H9 (cell line): ENCODE measurements at regions not wholly inside any gene's neighbourhood (a gene's known extent, or its start where the extent isn't known, plus 50 kb on each side); places are given as distances from the start of the nearest gene placed in this dataset.

Source experiments
- DNase-seq: peaks from one replicate; pipeline ENCODE4 v3.0.0-alpha.2; 2017
- H2AFZ ChIP-seq: one replicate; pipeline ENCODE4 v1.6.1; 2013; ENCODE audit warnings: mild to moderate bottlenecking, low read length, control low read depth, moderate library complexity
- H2AK5ac ChIP-seq: 2 replicates; pipeline ENCODE4 v1.6.1; 2013; ENCODE audit warnings: low read length, control low read depth, mixed read lengths; ENCODE audit not compliant: insufficient read length
- H2BK120ac ChIP-seq: one replicate; pipeline ENCODE4 v1.6.1; 2013; ENCODE audit warnings: low read depth, mild to moderate bottlenecking, low read length, control low read depth, inconsistent platforms; ENCODE audit not compliant: poor library complexity, severe bottlenecking
- H2BK12ac ChIP-seq: 2 replicates; pipeline ENCODE4 v1.6.1; 2013; ENCODE audit warnings: low read length, control low read depth, mixed read lengths, low read depth; ENCODE audit not compliant: insufficient read length
- H2BK15ac ChIP-seq: 2 replicates; pipeline ENCODE4 v1.6.1; 2013; ENCODE audit warnings: low read depth, low read length, control low read depth
- H2BK20ac ChIP-seq: one replicate; pipeline ENCODE4 v1.6.1; 2013; ENCODE audit warnings: low read depth, mild to moderate bottlenecking, low read length, control low read depth, inconsistent platforms; ENCODE audit not compliant: poor library complexity, severe bottlenecking
- H2BK5ac ChIP-seq: 2 replicates; pipeline ENCODE4 v1.6.1; 2013; ENCODE audit warnings: low read length, control low read depth, mixed read lengths; ENCODE audit not compliant: insufficient read length
- H3K14ac ChIP-seq: 2 replicates; pipeline ENCODE4 v1.6.1; 2013; ENCODE audit warnings: low read length, control low read depth; ENCODE audit not compliant: insufficient read depth
- H3K18ac ChIP-seq: 2 replicates; pipeline ENCODE4 v1.6.1; 2013; ENCODE audit warnings: low read depth, mild to moderate bottlenecking, mixed read lengths, low read length, control low read depth; ENCODE audit not compliant: insufficient read length
- H3K23ac ChIP-seq: 2 replicates; pipeline ENCODE4 v1.6.1; 2013; ENCODE audit warnings: low read length, control low read depth, mixed read lengths, low read depth; ENCODE audit not compliant: insufficient read length
- H3K23me2 ChIP-seq: 2 replicates; pipeline ENCODE4 v1.6.1; 2013; ENCODE audit warnings: low read depth, mild to moderate bottlenecking, mixed read lengths, low read length, control low read depth; ENCODE audit not compliant: insufficient read length, poor library complexity, severe bottlenecking
- H3K27ac ChIP-seq: 2 replicates; pipeline ENCODE4 v1.5.1; 2013; ENCODE audit warnings: low read length, control low read depth, mixed read lengths, low read depth; ENCODE audit not compliant: insufficient read length
- H3K27me3 ChIP-seq: 2 replicates; pipeline ENCODE4 v1.6.1; 2013; ENCODE audit warnings: low read length, control low read depth, inconsistent platforms; ENCODE audit not compliant: insufficient read depth
- H3K4ac ChIP-seq: 2 replicates; pipeline ENCODE4 v1.6.1; 2013; ENCODE audit warnings: low read depth, mild to moderate bottlenecking, control low read depth, inconsistent platforms, low read length, moderate library complexity
- H3K4me1 ChIP-seq: 2 replicates; pipeline ENCODE4 v1.6.1; 2013; ENCODE audit warnings: low read length, control low read depth, inconsistent platforms; ENCODE audit not compliant: insufficient read depth
- H3K4me2 ChIP-seq: 2 replicates; pipeline ENCODE4 v1.6.1; 2013; ENCODE audit warnings: low read length, control low read depth, mixed read lengths; ENCODE audit not compliant: insufficient read length, insufficient read depth
- H3K56ac ChIP-seq: 2 replicates; pipeline ENCODE4 v1.6.1; 2013; ENCODE audit warnings: low read depth, mild to moderate bottlenecking, mixed read lengths, low read length, control low read depth; ENCODE audit not compliant: insufficient read length
- H3K79me1 ChIP-seq: 2 replicates; pipeline ENCODE4 v1.6.1; 2013; ENCODE audit warnings: low read depth, mild to moderate bottlenecking, moderate library complexity, low read length, control low read depth, inconsistent platforms; ENCODE audit not compliant: insufficient read depth, poor library complexity, severe bottlenecking
- H3K79me2 ChIP-seq: 2 replicates; pipeline ENCODE4 v1.6.1; 2013; ENCODE audit warnings: low read length, control low read depth, inconsistent platforms; ENCODE audit not compliant: insufficient read depth
- H3K9ac ChIP-seq: 2 replicates; pipeline ENCODE4 v1.6.1; 2013; ENCODE audit warnings: low read length, control low read depth, mixed read lengths; ENCODE audit not compliant: insufficient read length; ENCODE audit errors: extremely low read depth
- H3K9me3 ChIP-seq: one replicate; pipeline ENCODE4 v1.6.1; 2013; ENCODE audit warnings: low read depth, low read length, inconsistent platforms; ENCODE audit not compliant: control insufficient read depth
- H3T11ph ChIP-seq: one replicate; pipeline ENCODE4 v1.6.1; 2013; ENCODE audit warnings: mild to moderate bottlenecking, low read length, control low read depth, inconsistent platforms
- H4K20me1 ChIP-seq: one replicate; pipeline ENCODE4 v1.6.1; 2013; ENCODE audit not compliant: control insufficient read depth, insufficient read length, insufficient read depth
- H4K5ac ChIP-seq: 2 replicates; pipeline ENCODE4 v1.6.1; 2013; ENCODE audit warnings: low read depth, mild to moderate bottlenecking, mixed read lengths, low read length, control low read depth; ENCODE audit not compliant: insufficient read length
- H4K8ac ChIP-seq: replicated peaks from 2 replicates; pipeline ENCODE4 v1.6.1; 2013; ENCODE audit warnings: low read length, control low read depth, mixed read lengths, low read depth; ENCODE audit not compliant: insufficient read length
- H4K91ac ChIP-seq: 2 replicates; pipeline ENCODE4 v1.6.1; 2013; ENCODE audit warnings: low read depth, mild to moderate bottlenecking, moderate library complexity, mixed read lengths, low read length, control low read depth; ENCODE audit not compliant: insufficient read length
- H3K27ac Mint-ChIP-seq, 3 experiments: 2 replicates in 2 of 3; 3 replicates in 1 of 3; pipeline ENCODE4 v1.8.0; 2020 to 2021; ENCODE audit warnings: mixed read lengths in 3 of 3, mild to moderate bottlenecking in 1 of 3, moderate library complexity in 1 of 3
- H3K27me3 Mint-ChIP-seq: 2 replicates; pipeline ENCODE4 v1.8.0; 2021; ENCODE audit warnings: low read depth, mild to moderate bottlenecking, moderate library complexity, mixed read lengths
- H3K36me3 Mint-ChIP-seq, 3 experiments: 2 replicates in 2 of 3; 3 replicates in 1 of 3; pipeline ENCODE4 v1.8.0; 2020 to 2021; ENCODE audit warnings: low read depth in 3 of 3, mixed read lengths in 3 of 3; ENCODE audit not compliant: insufficient read depth in 1 of 3
- H3K4me1 Mint-ChIP-seq, 2 experiments: 2 replicates each; pipeline ENCODE4 v1.8.0; 2020; ENCODE audit warnings: mixed read lengths in 2 of 2
- H3K4me3 Mint-ChIP-seq, 2 experiments: 2 replicates in 1 of 2; 3 replicates in 1 of 2; pipeline ENCODE4 v1.8.0; 2020 to 2021; ENCODE audit warnings: mild to moderate bottlenecking in 2 of 2, mixed read lengths in 2 of 2, moderate library complexity in 1 of 2
- H3K9me3 Mint-ChIP-seq, 2 experiments: 2 replicates in 1 of 2; 3 replicates in 1 of 2; pipeline ENCODE4 v1.8.0; 2020; ENCODE audit warnings: mild to moderate bottlenecking in 2 of 2, mixed read lengths in 2 of 2, moderate library complexity in 1 of 2
- WGBS: extraction: QIAGEN DNeasy Blood & Tissue Kit; methylation state at CpG from one replicate; pipeline ENCODE4 v1.1.7; 2013; ENCODE audit warnings: missing lambda C conversion rate, low lambda C conversion rate, mixed read lengths; ENCODE audit not compliant: insufficient read length; ENCODE audit errors: extremely low coverage; 5-methylcytosine and 5-hydroxymethylcytosine counted together
- TF ChIP-seq, protein P1 (sequence below): fragments of 200-600 bp; sonication (generic); conservative IDR thresholded peaks from 3 replicates; pipeline ENCODE4 v1.8.0; 2021; ENCODE audit warnings: antibody characterized with exemption, mild to moderate bottlenecking

DNA sequence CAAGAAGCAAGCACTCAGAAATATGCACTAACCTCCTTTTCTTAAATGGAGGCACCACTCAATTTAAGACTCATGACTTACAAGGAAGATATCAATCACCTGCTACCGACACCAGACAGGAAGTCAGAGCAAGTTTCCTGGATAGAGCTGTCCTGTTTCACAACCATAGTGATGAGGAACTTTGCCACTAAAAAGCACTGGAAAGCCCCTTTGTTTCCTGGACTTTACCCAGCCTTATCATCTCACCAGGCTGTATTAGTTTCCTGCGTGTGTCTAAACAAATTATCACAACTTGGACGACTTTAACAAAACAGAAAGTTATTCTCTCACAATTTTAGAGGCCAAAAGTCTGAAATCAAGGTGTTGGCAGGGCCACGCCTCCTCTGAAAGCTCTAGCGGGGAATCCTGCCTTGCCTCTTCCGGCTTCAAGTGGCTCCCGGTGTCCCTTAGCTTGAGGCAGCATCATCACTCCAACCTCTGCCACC lies 253.8 kb upstream of the STXBP5 start:
- no peak overlapping the region for H2BK20ac ChIP-seq
- no peak overlapping the region for H2AFZ ChIP-seq
- no peaks in the 10 kb centered on the region for H3K79me1 ChIP-seq
- no peak overlapping the region for H3K4me2 ChIP-seq
- H3K27me3 Mint-ChIP-seq: no peaks in the 10 kb centered on the region
- no peaks in the 10 kb centered on the region for H3K9me3 ChIP-seq
- H3K36me3 Mint-ChIP-seq: peaks cover 0 to 9% (median 0%) of the 10 kb centered on the region in 3 experiments; a peak in 1 of 7 replicates
- H3K79me2 ChIP-seq: no peaks in the 10 kb centered on the region
- H4K91ac ChIP-seq: no peak overlapping the region
- TF ChIP-seq, protein P1, sequence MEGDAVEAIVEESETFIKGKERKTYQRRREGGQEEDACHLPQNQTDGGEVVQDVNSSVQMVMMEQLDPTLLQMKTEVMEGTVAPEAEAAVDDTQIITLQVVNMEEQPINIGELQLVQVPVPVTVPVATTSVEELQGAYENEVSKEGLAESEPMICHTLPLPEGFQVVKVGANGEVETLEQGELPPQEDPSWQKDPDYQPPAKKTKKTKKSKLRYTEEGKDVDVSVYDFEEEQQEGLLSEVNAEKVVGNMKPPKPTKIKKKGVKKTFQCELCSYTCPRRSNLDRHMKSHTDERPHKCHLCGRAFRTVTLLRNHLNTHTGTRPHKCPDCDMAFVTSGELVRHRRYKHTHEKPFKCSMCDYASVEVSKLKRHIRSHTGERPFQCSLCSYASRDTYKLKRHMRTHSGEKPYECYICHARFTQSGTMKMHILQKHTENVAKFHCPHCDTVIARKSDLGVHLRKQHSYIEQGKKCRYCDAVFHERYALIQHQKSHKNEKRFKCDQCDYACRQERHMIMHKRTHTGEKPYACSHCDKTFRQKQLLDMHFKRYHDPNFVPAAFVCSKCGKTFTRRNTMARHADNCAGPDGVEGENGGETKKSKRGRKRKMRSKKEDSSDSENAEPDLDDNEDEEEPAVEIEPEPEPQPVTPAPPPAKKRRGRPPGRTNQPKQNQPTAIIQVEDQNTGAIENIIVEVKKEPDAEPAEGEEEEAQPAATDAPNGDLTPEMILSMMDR: no peak
- no peak overlapping the region for H3K23ac ChIP-seq
- H3K14ac ChIP-seq: no peak overlapping the region
- H3K9ac ChIP-seq: no peak overlapping the region
- H4K5ac ChIP-seq: no peak overlapping the region
- no peak overlapping the region for H2BK120ac ChIP-seq
- no peak overlapping the region for H3K4me3 Mint-ChIP-seq
- H4K8ac ChIP-seq: no peak overlapping the region
- no peak overlapping the region for H2BK15ac ChIP-seq
- no peak overlapping the region for H3K56ac ChIP-seq
- no peak overlapping the region for H3K27ac ChIP-seq
- no peak overlapping the region for H3T11ph ChIP-seq
- no peak overlapping the region for H3K4ac ChIP-seq
- H3K4me1 Mint-ChIP-seq: no peaks in the 10 kb centered on the region
- no peaks in the 10 kb centered on the region for H3K4me1 ChIP-seq
- no peak overlapping the region for H2AK5ac ChIP-seq
- peaks cover 4 to 5% of the 10 kb centered on the region in 2 experiments; a peak in 2 of 5 replicates for H3K9me3 Mint-ChIP-seq
- H3K27ac Mint-ChIP-seq: no peak overlapping the region
- H3K27me3 ChIP-seq: no peaks in the 10 kb centered on the region
- H2BK5ac ChIP-seq: no peak overlapping the region
- H3K18ac ChIP-seq: no peak overlapping the region
- H3K23me2 ChIP-seq: no peaks in the 10 kb centered on the region
- no peaks in the 10 kb centered on the region for H4K20me1 ChIP-seq
- no peak for DNase-seq
- WGBS: no CpG with 5 or more reads among the region's 7 CpGs
- no peak overlapping the region for H2BK12ac ChIP-seq
